ENCODE measurements at regions not wholly inside any gene's neighbourhood (a gene's known extent, or its start where the extent isn't known, plus 50 kb on each side); places are given as distances from the start of the nearest gene placed in this dataset.

GRCh38 chr13:71149046-71149445 lies 718.0 kb downstream of the DACH1 start:
- H3K27ac ChIP-seq, result no peak overlapping the region
- TF ChIP-seq CTCF (IDR thresholded peaks at IDR 0.05) (no peak), POLR2A (IDR thresholded peaks at IDR 0.05) (no peak)
- intact Hi-C loops (cut with DNase I), result no loop called here
- no peaks in the 10 kb centered on the region for H3K27me3 ChIP-seq
- no peak overlapping the region for H3K4me3 ChIP-seq
- no peaks in the 10 kb centered on the region for H3K4me1 ChIP-seq (replicated peaks in 1 of 2)
- H3K36me3 ChIP-seq (replicated peaks in 1 of 2), result no peaks in the 10 kb centered on the region
- no peaks in the 10 kb centered on the region for H3K9me3 ChIP-seq (replicated peaks in 1 of 3)
- WGBS, 4 donors, result 67 to 81% (median 76%) methylated on average over 3 of the region's 3 CpGs
- no peak for DNase-seq

- 29 to 44% (median 41%) methylated on average over 1 of the region's 1 CpG for WGBS, 4 donors
- TF ChIP-seq CTCF (IDR thresholded peaks at IDR 0.05) (no peak), POLR2A (IDR thresholded peaks at IDR 0.05) (no peak)
- no peaks in the 10 kb centered on the region for H3K4me1 ChIP-seq (replicated peaks in 1 of 2)
- no peaks in the 10 kb centered on the region for H3K36me3 ChIP-seq (replicated peaks in 1 of 2)
- no peaks in the 10 kb centered on the region for H3K9me3 ChIP-seq (replicated peaks in 1 of 3)
- no peak for DNase-seq
- no peak overlapping the region for H3K27ac ChIP-seq
- H3K27me3 ChIP-seq, result no peaks in the 10 kb centered on the region
- H3K4me3 ChIP-seq, result no peak overlapping the region
- intact Hi-C loops (cut with DNase I), result no loop called here
Observed at GRCh38 chr13:71148396-71148795, 718.6 kb downstream of the DACH1 start.

DNA sequence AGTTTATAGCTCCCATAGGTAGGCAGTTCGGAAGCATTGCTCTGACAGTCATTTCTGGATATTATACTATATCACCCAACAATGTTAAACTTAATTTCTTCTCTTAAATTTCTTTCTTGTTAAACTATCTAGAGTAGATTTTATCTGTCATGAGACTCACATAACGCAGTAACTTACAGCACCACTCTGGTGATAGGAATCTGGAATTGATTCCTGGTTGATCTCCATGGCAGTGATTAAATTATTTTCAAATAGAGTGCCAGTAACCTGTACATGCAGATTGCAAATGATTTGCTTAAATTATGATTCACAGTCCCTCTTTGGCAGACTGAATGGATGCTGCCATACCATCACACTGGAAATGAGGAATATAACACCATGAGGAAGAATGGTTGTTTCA lies 722.1 kb downstream of the DACH1 start:
- Histone ChIP-seq H3K4me1 (replicated peaks in 1 of 2) (no peaks in the 10 kb centered on the region), H3K27ac (no peak overlapping the region), H3K36me3 (replicated peaks in 1 of 2) (no peaks in the 10 kb centered on the region), H3K9me3 (replicated peaks in 1 of 3) (no peaks in the 10 kb centered on the region), H3K27me3 (no peaks in the 10 kb centered on the region), H3K4me3 (no peak overlapping the region)
- intact Hi-C loops (cut with DNase I), result no loop called here
- 85 to 98% (median 88%) methylated on average over 2 of the region's 2 CpGs for WGBS, 4 donors
- TF ChIP-seq CTCF (IDR thresholded peaks at IDR 0.05) (no peak), POLR2A (IDR thresholded peaks at IDR 0.05) (no peak)
- DNase-seq, result no peak

GRCh38 chr13:71137101-71137500 lies 729.9 kb downstream of the DACH1 start:
- TF ChIP-seq POLR2A (IDR thresholded peaks at IDR 0.05) (no peak), CTCF (IDR thresholded peaks at IDR 0.05) (no peak)
- Histone ChIP-seq H3K27ac (no peak overlapping the region), H3K4me3 (no peak overlapping the region), H3K36me3 (replicated peaks in 1 of 2) (no peaks in the 10 kb centered on the region), H3K4me1 (replicated peaks in 1 of 2) (no peaks in the 10 kb centered on the region), H3K27me3 (no peaks in the 10 kb centered on the region), H3K9me3 (replicated peaks in 1 of 3) (peaks cover 0 to 5% (median 0%) of the 10 kb centered on the region in 3 donors)
- no peak for DNase-seq
- intact Hi-C loops (cut with DNase I), result no loop called here
- 61 to 66% (median 62%) methylated on average over 2 of the region's 2 CpGs for WGBS, 4 donors
